GM13976 (cell line): ENCODE measurements at regions not wholly inside any gene's neighbourhood (a gene's known extent, or its start where the extent isn't known, plus 50 kb on each side); places are given as distances from the start of the nearest gene placed in this dataset.

Experiments
- DNase-seq: peaks from one replicate; pipeline ENCODE4 v3.0.0; 2012; ENCODE audit warnings: low spot score
- in situ Hi-C: fragments of 300-500 bp; cut with MboI; formaldehyde crosslinking; loops from one replicate; pipeline ENCODE4 v1.12.0; 2022; ENCODE audit warnings: low sequenced_read_pairs, mixed read lengths, inconsistent platforms; ENCODE audit not compliant: unreplicated experiment
- TF ChIP-seq, protein P1 (sequence below): IDR thresholded peaks from 2 replicates; pipeline ENCODE4 v1.5.1; 2012; ENCODE audit warnings: borderline replicate concordance, mild to moderate bottlenecking; ENCODE audit not compliant: insufficient read depth; ENCODE audit errors: extremely low read depth, missing control alignments, control extremely low read depth

DNA sequence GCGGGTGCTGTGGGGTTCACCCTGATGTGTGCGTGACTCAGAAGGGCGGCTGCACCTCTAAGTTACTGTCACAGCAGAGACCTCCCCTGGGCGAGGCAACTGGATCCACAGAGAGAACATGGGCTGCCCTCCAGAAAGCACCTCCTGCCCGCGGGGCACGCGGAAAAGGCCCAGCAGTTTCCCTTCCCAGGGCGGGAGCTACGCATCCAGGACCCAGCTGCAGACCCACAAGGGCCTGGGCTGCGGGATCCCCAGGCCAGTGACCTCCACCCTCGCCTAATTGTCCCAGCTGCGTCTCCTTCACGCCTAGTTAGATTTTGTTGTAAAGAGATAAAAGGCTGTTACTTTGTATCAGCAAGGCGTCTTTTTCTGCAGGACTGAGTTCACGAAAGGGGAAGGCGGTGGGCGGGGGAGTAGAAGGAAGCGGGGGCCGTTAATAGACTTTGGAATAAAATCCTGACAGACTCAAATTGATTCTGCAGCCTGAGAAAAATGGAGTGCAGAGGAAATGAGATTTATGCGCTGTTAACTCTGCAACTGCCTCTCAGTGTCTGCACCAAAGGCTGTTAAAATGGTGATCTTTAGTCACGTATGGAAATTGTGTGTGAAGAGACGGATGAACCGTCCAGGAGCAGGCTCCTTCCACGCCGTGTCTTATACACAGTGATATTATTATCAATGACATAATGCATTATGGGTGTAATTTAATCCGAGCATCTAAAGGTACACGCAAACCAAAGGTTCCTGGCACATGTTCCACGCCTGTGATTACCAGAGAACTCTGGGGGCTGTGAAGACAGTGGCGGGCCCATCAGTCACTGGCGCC lies 65.9 kb upstream of the FBRSL1 start:
- DNase-seq: no peak
- in situ Hi-C loops: loop anchor here (25.0 kb wide), 1 partner anchor 188 kb away; the partner anchor contains the start of genes LRCOL1 and P2RX2
- TF ChIP-seq, protein P1, sequence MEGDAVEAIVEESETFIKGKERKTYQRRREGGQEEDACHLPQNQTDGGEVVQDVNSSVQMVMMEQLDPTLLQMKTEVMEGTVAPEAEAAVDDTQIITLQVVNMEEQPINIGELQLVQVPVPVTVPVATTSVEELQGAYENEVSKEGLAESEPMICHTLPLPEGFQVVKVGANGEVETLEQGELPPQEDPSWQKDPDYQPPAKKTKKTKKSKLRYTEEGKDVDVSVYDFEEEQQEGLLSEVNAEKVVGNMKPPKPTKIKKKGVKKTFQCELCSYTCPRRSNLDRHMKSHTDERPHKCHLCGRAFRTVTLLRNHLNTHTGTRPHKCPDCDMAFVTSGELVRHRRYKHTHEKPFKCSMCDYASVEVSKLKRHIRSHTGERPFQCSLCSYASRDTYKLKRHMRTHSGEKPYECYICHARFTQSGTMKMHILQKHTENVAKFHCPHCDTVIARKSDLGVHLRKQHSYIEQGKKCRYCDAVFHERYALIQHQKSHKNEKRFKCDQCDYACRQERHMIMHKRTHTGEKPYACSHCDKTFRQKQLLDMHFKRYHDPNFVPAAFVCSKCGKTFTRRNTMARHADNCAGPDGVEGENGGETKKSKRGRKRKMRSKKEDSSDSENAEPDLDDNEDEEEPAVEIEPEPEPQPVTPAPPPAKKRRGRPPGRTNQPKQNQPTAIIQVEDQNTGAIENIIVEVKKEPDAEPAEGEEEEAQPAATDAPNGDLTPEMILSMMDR: no peak

DNA sequence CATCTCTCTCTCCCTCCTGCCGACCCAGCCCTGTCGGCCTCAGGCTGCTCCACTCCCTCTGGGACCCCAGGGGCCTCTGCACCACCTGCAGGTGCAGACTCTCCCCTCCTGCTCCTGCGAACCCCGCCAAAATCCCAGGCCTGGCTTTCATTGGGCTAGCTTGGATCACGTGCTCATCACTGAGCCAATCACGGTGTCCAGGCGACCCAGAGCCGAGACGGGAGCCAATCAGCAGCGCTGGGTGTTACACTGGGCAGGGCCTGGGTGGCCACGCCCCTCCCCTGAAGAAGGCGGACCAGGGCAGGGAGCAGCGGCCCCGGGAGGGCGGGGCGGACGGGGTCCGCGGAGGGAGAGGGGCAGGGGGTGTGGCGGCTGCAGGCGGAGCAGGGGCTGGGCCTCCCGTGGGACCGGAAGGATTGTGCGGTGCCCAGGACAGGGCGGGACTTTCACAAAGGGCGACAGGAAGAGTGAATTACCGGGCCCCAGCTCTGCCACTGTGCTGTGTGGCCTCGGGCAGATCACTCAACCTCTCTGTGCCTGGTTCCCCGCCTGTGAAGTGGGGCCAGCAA lies 66.6 kb upstream of the FBRSL1 start:
- in situ Hi-C loops: loop anchor here (25.0 kb wide), 1 partner anchor 189 kb away; the partner anchor contains the start of genes LRCOL1 and P2RX2
- TF ChIP-seq, protein P1: no peak
- no peak for DNase-seq

DNA sequence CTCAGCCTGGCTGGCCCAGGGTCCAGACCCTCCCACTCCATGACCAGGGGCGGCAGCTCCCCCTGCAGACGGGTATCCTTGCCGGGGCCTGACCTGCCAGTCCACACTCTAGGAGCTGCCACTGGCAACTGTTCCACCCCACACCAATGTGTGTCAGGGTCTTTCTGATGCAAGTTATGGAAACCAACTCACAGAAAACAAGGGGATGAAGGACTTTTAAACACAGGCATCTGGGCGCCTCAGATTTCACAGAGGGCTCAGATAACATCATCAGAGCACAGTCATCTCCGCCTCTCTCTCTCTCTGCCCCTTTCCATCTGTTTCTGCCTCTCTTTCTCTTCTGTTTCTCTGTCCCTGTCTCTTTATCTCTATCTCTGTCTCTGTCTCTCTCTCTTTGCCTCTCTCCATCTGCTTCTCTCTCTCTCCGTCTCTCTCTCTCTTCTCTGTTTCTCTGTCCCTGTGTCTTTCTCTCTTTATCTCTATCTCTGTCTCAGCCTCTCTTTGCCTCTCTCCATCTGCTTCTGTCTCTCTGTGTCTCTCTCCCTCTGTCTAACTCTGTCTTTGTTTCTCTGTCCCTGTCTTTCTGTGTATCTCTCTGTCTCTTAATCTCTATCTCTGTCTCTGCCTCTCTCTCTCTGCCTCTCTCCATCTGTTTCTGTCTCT lies 67.4 kb upstream of the FBRSL1 start:
- no peak for DNase-seq
- in situ Hi-C loops: loop anchor here (25.0 kb wide), 1 partner anchor 190 kb away; the partner anchor contains the start of genes LRCOL1 and P2RX2

DNA sequence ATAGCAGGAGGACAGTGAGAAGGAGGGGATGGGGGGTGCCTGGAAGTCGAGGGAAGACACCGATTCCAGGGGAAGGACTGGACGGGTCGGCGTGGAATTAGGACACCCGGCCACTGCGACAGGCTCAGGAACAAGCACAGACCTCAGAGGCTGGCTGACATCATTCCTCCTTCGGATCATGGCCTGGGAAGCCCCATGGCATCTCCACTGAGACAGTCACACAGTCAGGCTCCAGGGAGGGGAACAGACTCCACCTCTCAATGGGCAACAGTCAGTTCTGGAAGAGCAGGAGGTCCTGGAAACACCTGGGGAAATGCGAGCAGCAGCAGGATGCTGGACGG lies 67.9 kb upstream of the FBRSL1 start:
- no peak for DNase-seq
- in situ Hi-C loops: loop anchor here (25.0 kb wide), 1 partner anchor 190 kb away; the partner anchor contains the start of genes LRCOL1 and P2RX2
- TF ChIP-seq, protein P1: no peak

More for the DNA sequence above, 67.4 kb upstream of the FBRSL1 start:
- TF ChIP-seq, protein P1: no peak

DNA sequence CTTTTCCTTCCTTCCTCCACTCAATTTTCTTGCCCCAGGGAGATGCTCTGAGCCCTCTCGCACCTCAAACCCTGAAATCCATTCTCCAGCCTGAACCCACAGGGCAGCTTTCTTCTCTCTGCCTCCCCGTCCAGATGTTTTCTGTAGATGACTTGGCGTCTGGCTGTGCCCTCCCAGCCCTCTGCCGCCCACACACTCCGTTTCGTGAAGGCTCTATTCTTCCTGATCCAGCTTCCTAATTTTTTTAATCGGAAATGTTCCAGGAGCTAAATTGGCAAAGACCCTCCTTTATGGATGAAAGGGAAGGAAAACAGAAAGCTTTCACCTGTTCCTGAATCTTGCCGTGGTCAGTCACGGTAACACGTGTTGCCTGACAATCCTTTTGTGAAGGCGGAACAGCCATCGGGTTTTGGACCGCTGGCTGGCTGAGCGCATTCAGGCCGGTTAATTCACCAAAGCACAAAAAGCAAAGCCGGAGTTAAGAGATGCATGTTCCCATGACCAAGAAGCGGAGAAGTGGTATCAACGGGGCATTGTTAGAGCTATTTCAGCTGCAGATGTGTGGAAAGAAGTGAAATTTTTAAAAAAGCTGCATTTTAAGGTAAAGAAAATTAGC lies 70.2 kb upstream of the FBRSL1 start:
- TF ChIP-seq, protein P1: no peak
- in situ Hi-C loops: loop anchor here (5.0 to 25.0 kb wide), 2 partner anchors 93 to 193 kb away; partner anchors contain the start of genes LRCOL1 and P2RX2
- no peak for DNase-seq

DNA sequence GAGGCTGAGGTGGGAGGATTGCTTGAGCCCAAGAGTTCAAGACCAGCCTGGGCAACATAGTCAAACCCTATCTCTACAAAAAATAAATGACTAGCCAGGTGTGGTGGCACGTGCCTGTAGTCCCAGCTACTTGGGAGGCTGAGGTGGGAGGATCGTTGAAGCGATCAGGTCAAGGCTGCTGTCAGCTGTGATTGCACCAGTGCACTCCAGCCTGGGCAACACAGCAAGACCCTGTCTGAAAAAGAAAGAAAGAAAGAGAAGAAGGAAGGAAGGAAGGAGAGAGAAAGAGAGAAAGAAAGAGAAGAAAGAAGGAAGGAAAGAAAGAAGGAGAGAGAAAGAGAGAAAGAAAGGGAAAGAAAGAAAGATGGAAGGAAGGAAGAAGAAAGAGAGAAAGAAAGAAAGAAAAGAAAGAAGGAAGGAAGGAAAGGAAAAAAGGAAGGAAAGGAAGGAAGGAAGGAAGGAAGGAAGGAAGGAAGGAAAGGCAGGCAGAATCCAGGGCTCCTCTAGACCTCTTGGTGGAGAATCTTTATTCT lies 71.5 kb upstream of the FBRSL1 start:
- TF ChIP-seq, protein P1: no peak
- in situ Hi-C loops: loop anchor here (5.0 to 25.0 kb wide), 2 partner anchors 94 to 194 kb away; partner anchors contain the start of genes LRCOL1 and P2RX2
- DNase-seq: no peak
